Activated effector memory CD4-positive, alpha-beta T cell treated with Interleukin-2 at 50 U/mL for 16 hours (primary cell): ENCODE measurements at regions not wholly inside any gene's neighbourhood (a gene's known extent, or its start where the extent isn't known, plus 50 kb on each side); places are given as distances from the start of the nearest gene placed in this dataset.
"Not testable (repeated sequence)": the region's sequence is repeated elsewhere in the genome, so short reads cannot be mapped to it uniquely, and the experiment has no call there.

Experiments used
- DNase-seq: peaks from one replicate; pipeline ENCODE4 v3.0.0-alpha.2; 2020

DNA sequence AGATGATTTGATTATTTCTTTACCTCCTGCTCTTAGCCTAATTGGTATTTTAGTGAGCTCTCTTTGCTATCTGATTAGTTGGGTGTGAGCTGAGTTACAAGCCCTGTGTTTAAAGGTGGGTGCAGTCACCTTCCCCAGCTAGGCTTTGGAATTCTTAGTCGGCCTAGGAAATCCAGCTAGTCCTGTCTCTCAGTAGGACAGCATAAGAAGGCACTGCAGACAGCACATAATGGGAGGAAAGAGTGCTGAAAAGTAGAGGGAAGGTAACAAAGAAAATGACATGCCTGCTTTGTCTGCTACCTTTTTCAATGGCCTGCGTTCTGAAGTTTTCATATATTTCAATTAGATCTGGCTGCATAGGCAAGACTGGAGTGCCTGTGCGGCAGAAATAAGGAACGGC is 1794.0 kb upstream of the CELF4 start:
- DNase-seq, result no peak

GRCh38 chr18:39350945-39351344 is 1785.3 kb upstream of the CELF4 start:
- no peak for DNase-seq

- no peak for DNase-seq
Measured at GRCh38 chr18:39349801-39350200, 1784.2 kb upstream of the CELF4 start.

- DNase-seq, result no peak
Measured at GRCh38 chr18:39348757-39349156, 1783.2 kb upstream of the CELF4 start.

GRCh38 chr18:39347701-39348100 is 1782.1 kb upstream of the CELF4 start:
- DNase-seq, result no peak

GRCh38 chr18:39346916-39347315 is 1781.3 kb upstream of the CELF4 start:
- DNase-seq, result no peak

DNA sequence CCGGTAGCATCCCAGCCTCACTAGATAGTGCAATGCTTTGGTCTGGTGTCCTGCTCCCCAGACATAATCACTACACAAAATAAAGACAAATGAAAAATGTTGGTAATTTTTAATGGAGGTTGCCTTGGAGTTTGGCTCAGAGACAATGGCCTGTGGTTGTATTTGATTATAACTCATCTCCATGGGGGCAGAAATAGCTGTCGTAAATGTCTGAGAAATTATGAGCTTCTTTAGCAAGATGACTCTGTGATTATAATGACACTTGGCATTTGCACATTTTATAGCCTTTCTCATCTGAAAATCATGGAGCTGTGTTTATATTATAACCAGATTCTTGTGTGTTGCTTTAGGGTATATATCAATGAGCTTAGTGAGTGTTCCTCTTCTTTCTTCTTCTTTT is 1779.7 kb upstream of the CELF4 start:
- DNase-seq, result no peak

- no peak for DNase-seq
Measured at GRCh38 chr18:39344487-39344886, 1778.9 kb upstream of the CELF4 start.

GRCh38 chr18:39341129-39341528 is 1775.5 kb upstream of the CELF4 start:
- DNase-seq, result no peak

DNA sequence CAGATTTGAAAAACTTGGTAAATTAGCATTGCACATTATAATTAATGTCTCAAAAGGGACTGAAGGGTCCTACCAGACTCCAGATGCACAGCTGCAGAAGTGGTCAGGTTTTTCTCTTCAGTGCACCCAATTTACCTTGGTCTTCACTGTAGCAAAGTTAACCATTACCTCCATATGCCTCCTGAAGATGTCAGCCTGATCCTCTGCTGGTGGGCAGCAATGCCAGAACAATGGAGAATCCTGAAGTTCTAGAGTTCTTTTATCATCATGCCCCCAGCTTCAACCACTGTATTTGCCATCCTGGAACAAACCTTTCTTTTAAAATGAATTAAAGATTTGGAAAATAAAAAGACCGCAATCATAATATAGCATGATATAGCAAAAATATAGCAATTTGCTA is 1774.8 kb upstream of the CELF4 start:
- DNase-seq, result no peak

DNA sequence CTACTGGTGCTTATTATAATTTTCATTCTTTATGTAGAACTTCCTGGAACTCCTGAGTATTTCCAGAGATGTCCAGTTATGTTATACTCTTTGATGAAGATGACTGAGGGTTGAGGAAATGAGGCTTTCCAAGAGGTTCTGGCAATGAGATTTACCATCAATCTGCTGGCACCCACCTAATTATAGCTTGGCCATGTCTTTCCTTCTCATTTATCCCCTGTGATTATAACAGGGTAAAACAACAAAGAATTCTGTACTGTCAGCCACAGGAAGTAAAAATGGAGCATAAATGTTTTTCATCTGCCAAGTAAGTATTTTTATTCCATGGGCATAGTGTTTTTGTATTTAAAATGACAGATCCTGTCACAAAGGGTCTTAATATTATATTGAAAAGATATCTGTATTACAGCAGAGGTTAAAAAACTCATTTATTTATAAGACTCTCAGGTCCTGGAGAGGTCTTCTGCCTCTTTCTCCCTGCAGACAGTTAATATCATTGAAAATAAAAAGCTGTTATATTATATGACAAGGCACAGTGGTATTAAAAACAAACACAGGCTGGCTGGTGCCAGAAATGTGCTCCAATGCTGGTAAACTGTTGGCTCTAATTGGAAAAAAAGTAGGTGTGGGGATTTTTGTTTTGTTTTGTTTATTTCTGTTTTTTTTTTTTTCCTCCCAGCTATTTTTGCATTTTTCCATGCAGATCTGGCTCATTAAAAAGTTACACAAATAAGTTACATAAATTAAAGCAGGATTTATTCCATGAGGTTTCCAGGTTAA is 1764.1 kb upstream of the CELF4 start:
- no peak for DNase-seq

DNA sequence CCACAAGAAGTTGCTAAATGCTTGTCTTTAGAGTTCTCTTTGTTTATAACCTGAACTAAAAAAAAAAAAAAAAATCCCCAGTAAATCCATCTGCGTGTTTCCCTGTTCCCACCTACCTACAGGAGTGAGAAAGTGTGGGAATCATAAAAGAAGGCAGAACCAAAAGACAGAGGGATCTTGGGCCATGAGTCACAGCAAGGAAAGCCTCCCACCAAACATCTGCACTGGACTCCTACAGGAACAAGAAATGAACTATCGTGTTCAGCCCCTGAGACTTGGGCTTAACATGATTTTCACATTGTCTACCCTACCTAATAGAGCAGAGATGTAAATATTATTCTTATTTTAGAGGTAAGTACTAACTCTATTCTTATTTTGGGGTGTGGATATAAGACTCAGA is 1761.2 kb upstream of the CELF4 start:
- no peak for DNase-seq

GRCh38 chr18:39325973-39326372 is 1760.4 kb upstream of the CELF4 start:
- no peak for DNase-seq

DNA sequence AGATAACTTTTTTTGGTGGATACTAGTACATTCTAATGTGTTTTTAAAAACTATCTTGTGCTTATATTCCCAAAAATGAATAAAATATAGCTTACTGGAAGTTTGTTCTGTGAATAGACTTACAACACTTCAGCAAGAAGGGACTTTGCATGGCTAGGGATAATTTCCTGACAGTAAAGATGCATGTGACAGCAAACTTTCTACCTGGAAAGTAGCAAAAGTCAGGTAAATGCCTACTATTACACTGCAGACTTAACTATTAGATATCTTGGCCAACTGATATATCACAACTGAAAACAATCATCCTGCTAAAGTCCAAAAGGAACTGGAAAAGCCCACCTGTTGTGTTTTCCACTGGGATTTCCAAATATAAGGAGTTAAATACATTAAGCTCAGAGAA is 1753.5 kb upstream of the CELF4 start:
- DNase-seq, result no peak

- DNase-seq, result no peak
Measured at GRCh38 chr18:39318462-39318861, 1752.9 kb upstream of the CELF4 start.

GRCh38 chr18:39318008-39318407 is 1752.4 kb upstream of the CELF4 start:
- no peak for DNase-seq

GRCh38 chr18:39314595-39314994 is 1749.0 kb upstream of the CELF4 start:
- no peak for DNase-seq

DNA sequence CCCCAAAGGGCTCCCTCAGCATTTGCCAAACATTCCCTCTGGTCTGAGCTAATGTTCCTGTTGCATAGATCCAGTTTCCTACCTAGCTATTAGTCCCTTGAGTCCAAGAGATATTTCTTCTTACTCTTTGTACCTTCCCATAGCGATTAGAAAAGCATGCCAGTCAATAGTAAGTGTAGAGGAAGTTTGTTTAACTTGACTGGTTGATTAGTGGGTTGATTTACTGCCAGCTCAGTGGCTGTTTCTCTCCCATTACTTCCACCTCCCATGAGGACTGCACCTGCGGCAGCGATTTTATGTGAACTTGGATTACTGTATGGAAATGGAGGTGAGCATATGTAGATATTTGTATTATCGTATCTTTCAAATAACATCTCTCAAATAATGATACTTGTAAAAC is 1748.4 kb upstream of the CELF4 start:
- DNase-seq, result no peak

DNA sequence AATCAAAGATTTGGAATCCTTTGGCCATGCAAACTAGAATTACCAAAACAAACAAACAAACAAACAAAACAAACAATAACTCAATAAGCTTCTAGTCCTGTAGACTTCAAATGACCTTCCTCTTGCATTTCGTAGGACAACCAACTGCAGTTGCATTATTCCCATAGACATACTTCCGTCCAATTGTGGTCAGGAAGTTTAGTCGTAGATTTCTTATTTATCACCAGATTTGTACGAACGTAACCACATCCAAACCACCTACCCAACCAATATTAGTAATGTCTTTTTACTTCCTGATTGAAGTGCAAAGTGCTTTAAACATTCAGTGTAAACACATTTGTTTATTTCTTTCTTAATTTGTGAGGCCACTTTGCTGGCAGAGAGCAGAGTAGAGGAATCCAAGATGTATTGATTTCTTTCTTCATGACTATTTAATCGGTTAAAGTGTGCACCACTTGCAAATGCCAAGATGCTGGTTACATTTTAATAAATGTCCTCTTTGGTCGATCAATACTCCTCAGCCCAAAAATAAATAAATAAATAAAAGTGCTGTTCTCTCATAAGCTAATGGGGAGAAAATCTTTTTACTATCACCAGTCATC is 1745.6 kb upstream of the CELF4 start:
- no peak for DNase-seq

DNA sequence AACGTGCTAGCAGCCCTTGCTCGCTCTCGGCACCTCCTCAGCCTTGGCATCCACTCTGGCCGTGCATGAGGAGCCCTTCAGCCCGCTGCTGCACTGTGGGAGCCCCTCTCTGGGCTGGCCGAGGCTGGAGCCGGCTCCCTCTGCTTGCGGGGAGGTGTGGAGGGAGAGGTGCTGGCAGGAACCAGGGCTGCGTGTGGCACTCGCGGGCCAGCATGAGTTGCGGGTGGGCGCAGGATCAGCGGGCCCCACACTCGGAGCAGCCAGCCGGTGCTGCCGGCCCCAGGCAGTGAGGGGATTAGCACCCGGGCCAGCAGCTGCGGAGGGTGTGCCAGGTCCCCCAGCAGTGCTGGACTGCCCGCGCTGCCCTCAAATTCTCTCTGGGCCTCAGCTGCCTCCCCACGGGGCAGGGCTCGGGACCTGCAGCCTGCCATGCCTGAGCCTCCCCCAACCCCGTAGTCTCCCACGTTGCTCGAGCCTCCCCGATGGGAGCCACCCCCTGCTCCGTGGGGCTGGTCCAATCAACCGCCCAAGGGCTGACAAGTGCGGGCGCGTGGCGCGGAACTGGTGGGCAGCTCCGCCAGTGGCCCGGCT is 1743.4 kb upstream of the CELF4 start:
- DNase-seq, result not testable (repeated sequence)

GRCh38 chr18:39305766-39306165 is 1740.2 kb upstream of the CELF4 start:
- DNase-seq, result no peak

DNA sequence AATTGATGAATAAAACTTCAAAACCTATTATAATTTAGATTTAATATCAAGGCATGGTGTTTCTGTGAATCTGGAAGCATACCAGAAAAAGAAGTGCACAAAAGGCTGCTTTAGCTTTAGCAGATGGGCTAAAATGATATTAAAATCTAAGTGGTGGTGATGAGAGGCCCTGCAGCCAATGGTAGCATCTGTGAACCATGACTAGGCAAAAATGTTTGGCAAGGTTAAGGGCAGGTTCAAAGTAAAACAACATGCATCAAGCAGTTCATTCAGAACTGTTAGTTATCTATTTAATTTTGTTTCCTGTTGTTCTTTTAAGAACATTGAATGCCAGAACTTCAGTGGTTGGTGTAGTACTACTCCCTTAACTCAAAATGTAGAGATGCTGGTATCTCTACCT is 1736.9 kb upstream of the CELF4 start:
- no peak for DNase-seq

- no peak for DNase-seq
Measured at GRCh38 chr18:39299152-39299551, 1733.6 kb upstream of the CELF4 start.

DNA sequence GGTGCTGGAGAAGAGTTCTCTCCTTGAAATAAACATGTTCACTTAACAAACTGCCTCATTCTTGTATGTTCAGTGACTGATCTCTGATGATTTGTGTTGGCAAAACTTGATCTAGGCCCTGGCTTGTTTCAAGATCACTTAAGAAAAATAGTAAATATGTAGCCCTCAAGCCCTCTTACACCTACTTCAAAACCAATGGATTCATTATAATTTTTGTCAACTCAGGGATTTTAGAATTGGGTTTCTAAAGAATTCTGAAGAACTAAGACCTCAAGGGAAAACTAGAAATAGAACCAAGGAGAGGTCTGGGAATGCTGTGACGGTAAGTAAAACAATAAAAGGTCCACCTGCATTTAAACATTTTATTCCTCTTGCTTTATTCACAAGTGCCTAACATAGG is 1731.6 kb upstream of the CELF4 start:
- DNase-seq, result no peak
